K562 (cell line): ENCODE measurements at regions not wholly inside any gene's neighbourhood (a gene's known extent, or its start where the extent isn't known, plus 50 kb on each side); places are given as distances from the start of the nearest gene placed in this dataset.

Experiments
- CHAMP1 ChIP-seq: fragments of 450-650 bp; IDR thresholded peaks from 2 replicates; pipeline ENCODE4 v1.6.1; 2016; ENCODE audit warnings: mild to moderate bottlenecking
- CTCFL ChIP-seq: IDR thresholded peaks from 2 replicates; pipeline ENCODE4 v1.6.1; 2011; ENCODE audit warnings: borderline replicate concordance, low read depth, mild to moderate bottlenecking, moderate library complexity, low read length; ENCODE audit not compliant: insufficient read depth, poor library complexity, severe bottlenecking
- ILK ChIP-seq: fragments of 450-650 bp; IDR thresholded peaks from 2 replicates; pipeline ENCODE4 v1.6.1; 2016; ENCODE audit warnings: missing genetic modification characterization, low read depth, mild to moderate bottlenecking, missing compliant biosample characterization, moderate library complexity, borderline replicate concordance
- JUND ChIP-seq, 2 experiments: IDR thresholded peaks; 2 replicates in 1 of 2; 3 replicates in 1 of 2; pipeline ENCODE4 v1.6.1; 2011; ENCODE audit warnings: borderline replicate concordance in 2 of 2, low read depth in 2 of 2, low read length in 2 of 2, improper control_type of control experiment in 1 of 2, missing biosample characterization in 1 of 2, missing genetic modification characterization in 1 of 2, missing genetic modification reagents in 1 of 2
- MYC ChIP-seq, 2 experiments: fragments of 250-450 bp in 1 of 2; sonication (Bioruptor Pico) in 1 of 2; IDR thresholded peaks; 2 replicates each; pipeline versions ENCODE4 v1.5.1 to v1.6.1; 2012 to 2021; ENCODE audit warnings: low read depth in 2 of 2, borderline replicate concordance in 1 of 2, improper control_type of control experiment in 1 of 2, low read length in 1 of 2, mild to moderate bottlenecking in 1 of 2, moderate library complexity in 1 of 2
- RAD21 ChIP-seq, 2 experiments: fragments of 250-450 bp in 1 of 2; fragments of 450-650 bp in 1 of 2; sonication (Bioruptor Pico) in 1 of 2; formaldehyde crosslinking in 1 of 2; IDR thresholded peaks in 1 of 2; conservative IDR thresholded peaks in 1 of 2; 2 replicates each; pipeline versions ENCODE4 v1.4.0 to v1.8.0; 2020 to 2022; ENCODE audit warnings: mild to moderate bottlenecking in 2 of 2, moderate library complexity in 1 of 2
- RCOR1 ChIP-seq, 2 experiments: IDR thresholded peaks; 2 replicates each; pipeline ENCODE4 v1.6.1; 2012; ENCODE audit warnings: low read depth in 2 of 2, low read length in 2 of 2, borderline replicate concordance in 1 of 2, improper control_type of control experiment in 1 of 2
- REST ChIP-seq, 2 experiments: fragments of 450-650 bp; formaldehyde crosslinking in 1 of 2; IDR thresholded peaks; 2 replicates each; pipeline versions ENCODE4 v1.4.0 to v1.6.1; 2014 to 2020; ENCODE audit warnings: mild to moderate bottlenecking in 2 of 2, borderline replicate concordance in 1 of 2, low read depth in 1 of 2
- STAG1 ChIP-seq: sonication (generic); formaldehyde crosslinking; IDR thresholded peaks from 2 replicates; pipeline ENCODE4 v1.5.0; 2020; ENCODE audit warnings: missing genetic modification reagents, borderline replicate concordance
- ZC3H11A ChIP-seq: IDR thresholded peaks from 2 replicates; pipeline ENCODE4 v1.6.1; 2012; ENCODE audit warnings: low read depth, low read length, improper control_type of control experiment

GRCh38 chr6:41463062-41463930, 82.9 kb upstream of the FOXP4 start (continued):
- TF ChIP-seq JUND (IDR thresholded peaks at IDR 0.05; ENCODE audit: borderline replicate concordance, low read depth, low read length) (peak; percentile 20; the same call in 1 of the 2 replicates), JUND (tag; IDR thresholded peaks at IDR 0.05; ENCODE audit: borderline replicate concordance, low read depth, low read length) (no peak; the same call in 2 of the 3 replicates), CHAMP1 (no peak), MYC (IDR thresholded peaks at IDR 0.05; ENCODE audit: low read depth, low read length) (peak; percentile 24; the same call in 1 of the 2 replicates), MYC (CRISPR knock-in tag; IDR thresholded peaks at IDR 0.05; ENCODE audit: borderline replicate concordance, low read depth) (no peak), RCOR1 (IDR thresholded peaks at IDR 0.05; ENCODE audit: borderline replicate concordance in 1 of 2, low read depth in 2 of 2, low read length in 2 of 2) (peak in 1 of 2 experiments; percentile 45; a peak in 1 of 4 replicates), RAD21 (CRISPR knock-in tag; conservative IDR thresholded peaks at IDR 0.05 in 1 of 2, IDR thresholded peaks at IDR 0.05 in 1 of 2) (peak; percentile 82 to 95), ILK (tag) (no peak), REST (IDR thresholded peaks at IDR 0.05; ENCODE audit: borderline replicate concordance) (peak; percentile 89), REST (CRISPR knock-in tag; IDR thresholded peaks at IDR 0.05; ENCODE audit: low read depth) (no peak), CTCFL (peak; percentile 72), STAG1 (peak; percentile 55; the same call in 1 of the 2 replicates), ZC3H11A (no peak)
